ENCODE measurements at regions not wholly inside any gene's neighbourhood (a gene's known extent, or its start where the extent isn't known, plus 50 kb on each side); places are given as distances from the start of the nearest gene placed in this dataset.

GRCh38 chr6:8760951-8761350 is 325.6 kb upstream of the SLC35B3 start:
- no peak for DNase-seq

- no peak for DNase-seq
Observed at GRCh38 chr6:8758412-8758811, 323.1 kb upstream of the SLC35B3 start.

GRCh38 chr6:8750627-8751026 is 315.3 kb upstream of the SLC35B3 start:
- DNase-seq = no peak

GRCh38 chr6:8749465-8749864 is 314.1 kb upstream of the SLC35B3 start:
- DNase-seq = no peak

GRCh38 chr6:8743170-8743745 is 307.9 kb upstream of the SLC35B3 start:
- no peak for DNase-seq

GRCh38 chr6:8739454-8739853 is 304.1 kb upstream of the SLC35B3 start:
- DNase-seq = no peak

GRCh38 chr6:8738951-8739350 is 303.6 kb upstream of the SLC35B3 start:
- no peak for DNase-seq

GRCh38 chr6:8736156-8736895 is 301.0 kb upstream of the SLC35B3 start:
- DNase-seq = no peak

- no peak for DNase-seq
Observed at GRCh38 chr6:8733879-8734278, 298.5 kb upstream of the SLC35B3 start.

- DNase-seq = no peak
Observed at GRCh38 chr6:8731874-8732273, 296.5 kb upstream of the SLC35B3 start.

- no peak for DNase-seq
Observed at GRCh38 chr6:8710668-8711431, 275.5 kb upstream of the SLC35B3 start.

- peak; percentile 12 for DNase-seq
Observed at GRCh38 chr6:8707956-8708772, 272.8 kb upstream of the SLC35B3 start.

- DNase-seq = no peak
Observed at GRCh38 chr6:8707369-8707768, 272.0 kb upstream of the SLC35B3 start.

GRCh38 chr6:8705435-8706020 is 270.2 kb upstream of the SLC35B3 start:
- DNase-seq = no peak

GRCh38 chr6:8703059-8703458 is 267.7 kb upstream of the SLC35B3 start:
- no peak for DNase-seq

- DNase-seq = no peak
Observed at GRCh38 chr6:8688821-8689220, 253.5 kb upstream of the SLC35B3 start.

GRCh38 chr6:8686077-8686476 is 250.7 kb upstream of the SLC35B3 start:
- no peak for DNase-seq

GRCh38 chr6:8683204-8683603 is 247.9 kb upstream of the SLC35B3 start:
- no peak for DNase-seq

- no peak for DNase-seq
Observed at GRCh38 chr6:8679823-8680222, 244.5 kb upstream of the SLC35B3 start.

GRCh38 chr6:8678466-8678865 is 243.1 kb upstream of the SLC35B3 start:
- DNase-seq = no peak

- no peak for DNase-seq
Observed at GRCh38 chr6:8674126-8674525, 238.8 kb upstream of the SLC35B3 start.

GRCh38 chr6:8672882-8673281 is 237.5 kb upstream of the SLC35B3 start:
- no peak for DNase-seq

- no peak for DNase-seq
Observed at GRCh38 chr6:8670792-8671191, 235.4 kb upstream of the SLC35B3 start.
